GM19239 (cell line): ENCODE measurements at regions not wholly inside any gene's neighbourhood (a gene's known extent, or its start where the extent isn't known, plus 50 kb on each side); places are given as distances from the start of the nearest gene placed in this dataset.

Source experiments
- DNase-seq: peaks from one replicate; pipeline ENCODE4 v3.0.0; 2011; ENCODE audit warnings: low spot score; ENCODE audit not compliant: insufficient read length
- FAIRE-seq: peaks from 2 replicates; lab custom pipeline; 2011; peaks lifted over from hg19 to GRCh38; lab: Jason Lieb, UNC

GRCh38 chr7:25858525-25859411, 293.2 kb upstream of the NFE2L3 start:
- no peak for DNase-seq
- FAIRE-seq: no peak

- no peak for FAIRE-seq
- DNase-seq: no peak
These were observed 292.4 kb upstream of the NFE2L3 start for GRCh38 chr7:25859412-25860274.

DNA sequence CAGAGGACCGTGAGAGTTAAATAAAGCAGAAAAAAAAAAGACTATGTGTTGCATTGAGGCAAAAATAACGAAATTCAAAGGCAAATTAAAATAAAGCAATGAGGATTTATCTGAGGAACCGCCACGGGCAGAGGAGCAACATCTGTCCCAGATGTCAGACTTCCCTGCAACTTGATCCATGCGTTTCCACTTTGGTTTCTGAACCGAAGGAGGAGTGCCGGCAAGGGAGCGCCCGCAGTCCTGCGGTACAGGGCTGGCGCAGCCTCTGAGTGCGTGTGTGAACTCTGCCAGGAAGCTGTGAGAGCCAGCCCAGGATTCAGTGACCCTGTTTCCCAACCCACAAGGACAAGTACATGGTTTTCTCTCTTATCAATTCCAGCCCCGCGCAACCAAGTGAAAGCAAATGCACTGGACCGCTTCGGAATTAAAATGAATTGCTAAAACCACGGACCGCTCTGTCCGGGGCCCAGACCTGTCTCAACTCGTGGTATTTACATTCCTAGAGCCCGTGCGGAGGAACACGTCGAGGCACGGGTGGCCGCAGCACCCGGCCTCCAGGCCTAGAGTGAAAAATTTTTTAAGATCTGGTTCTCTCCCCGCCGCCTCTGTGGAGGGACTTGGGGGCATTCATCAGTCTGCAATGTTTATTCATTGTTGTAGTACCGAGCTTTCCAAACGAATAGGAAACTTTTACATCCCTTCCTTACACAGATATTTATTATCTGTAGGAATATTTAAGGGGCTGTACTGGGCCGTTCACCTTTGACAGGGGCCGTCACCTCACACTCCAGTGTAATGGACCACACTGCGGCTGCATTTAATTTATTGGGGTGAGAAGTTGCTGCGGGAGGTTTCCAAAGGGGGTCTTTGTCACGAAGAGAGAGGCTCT, 291.5 kb upstream of the NFE2L3 start:
- FAIRE-seq (no peak), DNase-seq (no peak)

DNA sequence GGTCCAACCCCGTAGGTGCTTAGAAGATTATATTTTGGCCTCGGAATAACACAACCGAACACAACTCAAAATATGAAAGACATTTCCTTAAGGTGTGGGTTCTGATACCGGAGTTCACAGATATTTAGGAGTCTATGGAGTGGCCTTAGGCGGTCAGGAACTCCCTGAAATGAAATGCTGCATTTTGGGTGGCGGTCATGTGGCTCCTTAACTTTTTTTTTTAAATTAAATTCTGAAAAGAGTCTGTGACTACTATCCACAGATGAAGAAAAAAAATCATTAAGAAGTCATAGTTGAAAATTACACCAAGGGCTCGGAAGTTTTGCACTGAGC, 290.9 kb upstream of the NFE2L3 start:
- FAIRE-seq: no peak
- DNase-seq: no peak

DNA sequence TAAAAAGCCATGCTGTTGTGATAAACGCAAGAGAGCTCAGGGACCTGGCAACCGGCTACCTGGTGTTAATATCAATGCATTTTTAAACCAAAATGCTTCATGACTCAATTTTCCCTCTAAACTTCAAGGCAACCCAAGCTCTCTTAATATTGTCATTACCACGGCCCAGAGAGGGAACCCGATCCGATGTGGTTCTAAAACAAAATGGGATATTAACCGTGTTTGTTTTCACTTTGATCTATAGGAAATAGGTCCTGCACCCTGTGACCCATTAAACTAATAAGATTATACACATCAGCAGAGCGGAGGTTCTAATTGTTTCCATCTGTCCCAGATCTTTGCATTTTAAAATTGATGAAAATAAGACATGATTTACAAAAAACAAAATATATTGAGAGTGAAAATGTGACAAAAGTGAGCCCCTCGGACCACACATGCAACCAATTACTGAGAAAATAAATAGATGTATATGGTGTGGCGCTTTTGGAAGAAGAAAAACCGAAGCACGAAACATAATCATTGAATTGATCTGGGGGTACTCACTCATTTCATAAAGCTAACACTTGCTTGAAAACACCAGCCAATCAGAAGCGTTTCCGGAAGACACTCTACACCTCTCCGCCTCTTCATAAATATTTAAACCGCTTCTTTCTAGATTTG, 290.3 kb upstream of the NFE2L3 start:
- DNase-seq (no peak), FAIRE-seq (no peak)

- DNase-seq (peak; percentile 48), FAIRE-seq (peak; percentile 96)
These were observed 289.6 kb upstream of the NFE2L3 start for GRCh38 chr7:25862261-25863004.

DNA sequence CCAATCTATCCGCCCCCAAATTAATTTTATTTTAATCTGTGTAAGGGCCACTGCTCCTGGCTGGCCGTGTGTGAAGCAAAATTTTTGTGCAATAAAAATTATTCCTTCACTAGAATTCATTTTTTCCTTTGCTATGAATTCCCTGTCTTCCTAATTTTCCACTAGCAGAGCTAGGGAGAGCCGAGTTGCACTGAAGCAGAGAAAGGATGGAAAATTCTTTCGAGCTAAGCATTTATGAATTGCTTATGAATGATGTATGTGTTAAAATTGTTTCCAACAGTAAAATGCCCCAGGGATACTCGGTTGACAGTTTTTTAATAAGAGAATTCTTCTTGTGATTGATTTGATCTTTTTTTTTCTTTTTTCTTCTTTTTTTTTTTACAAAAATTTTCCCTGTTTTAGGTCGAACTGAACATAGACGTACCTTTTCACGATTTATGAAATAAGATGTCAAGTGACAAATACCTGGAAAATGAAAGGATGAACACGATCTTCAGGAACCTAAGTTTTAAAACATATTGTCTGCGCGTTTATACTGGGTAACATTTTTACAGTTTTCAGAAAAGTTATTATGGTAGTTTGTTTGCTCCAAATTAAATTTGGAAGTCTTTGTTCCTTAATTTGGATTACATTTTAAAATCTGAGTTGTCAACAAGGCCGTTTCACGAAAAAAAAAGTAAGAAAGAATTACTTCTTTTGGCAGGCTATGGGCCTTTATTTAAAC, 288.8 kb upstream of the NFE2L3 start:
- FAIRE-seq (peak; percentile 71), DNase-seq (no peak)

GRCh38 chr7:25863729-25864110, 288.3 kb upstream of the NFE2L3 start:
- FAIRE-seq (no peak), DNase-seq (no peak)

DNA sequence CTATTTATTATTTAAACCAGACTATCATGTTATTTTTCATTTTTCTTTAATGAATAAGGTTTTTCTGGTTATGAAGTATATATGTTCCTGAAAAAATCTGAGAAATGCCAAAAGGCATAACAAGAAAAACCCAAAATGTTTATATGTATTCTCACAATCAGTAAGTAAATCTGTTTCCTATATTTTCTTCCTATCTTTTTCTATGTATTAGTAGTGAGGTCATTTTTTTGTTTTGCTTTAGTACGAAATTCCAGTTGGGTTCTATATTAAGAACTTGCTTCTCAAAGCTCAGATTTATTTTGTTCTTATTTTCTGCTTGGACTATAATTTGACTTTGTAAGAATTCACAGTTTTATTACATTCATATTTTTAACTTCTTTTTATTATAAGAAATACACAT, 287.5 kb upstream of the NFE2L3 start:
- FAIRE-seq (no peak), DNase-seq (no peak)

DNA sequence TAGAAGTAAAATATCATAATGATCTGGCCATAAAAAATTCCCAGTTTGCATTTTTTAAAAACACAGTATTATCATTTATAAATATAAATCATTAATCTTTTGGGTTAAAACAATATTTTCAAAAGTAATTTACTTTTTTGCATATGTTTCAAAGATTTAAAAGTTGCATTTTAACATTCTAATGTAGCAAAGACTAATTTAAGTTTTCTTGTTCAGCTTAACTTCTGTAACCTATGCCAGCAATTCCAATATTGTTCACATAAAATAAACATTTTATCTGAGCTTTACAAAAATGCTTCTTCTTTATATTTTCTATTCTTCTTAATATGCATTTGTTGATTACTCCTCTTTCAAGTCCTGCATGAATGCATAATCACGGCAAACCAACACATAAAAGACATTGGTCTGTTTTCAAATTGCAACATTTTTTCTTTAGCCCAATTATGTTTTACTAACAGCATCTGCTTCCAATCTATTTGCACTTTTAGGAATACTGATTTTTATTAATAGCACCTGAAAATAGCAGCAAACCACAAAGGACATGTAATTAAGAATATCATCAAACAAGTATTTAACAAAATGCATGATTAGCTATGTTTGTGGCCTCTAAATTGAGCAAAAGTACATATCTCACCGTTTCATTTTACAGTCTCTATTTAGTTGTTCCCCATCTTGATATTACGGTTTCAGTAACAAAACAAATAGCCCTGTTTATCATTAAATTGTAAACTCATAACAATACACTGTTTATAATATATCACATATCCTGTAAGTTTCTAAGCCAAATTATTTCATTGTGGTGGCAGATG, 286.9 kb upstream of the NFE2L3 start:
- FAIRE-seq: no peak
- DNase-seq: no peak

DNA sequence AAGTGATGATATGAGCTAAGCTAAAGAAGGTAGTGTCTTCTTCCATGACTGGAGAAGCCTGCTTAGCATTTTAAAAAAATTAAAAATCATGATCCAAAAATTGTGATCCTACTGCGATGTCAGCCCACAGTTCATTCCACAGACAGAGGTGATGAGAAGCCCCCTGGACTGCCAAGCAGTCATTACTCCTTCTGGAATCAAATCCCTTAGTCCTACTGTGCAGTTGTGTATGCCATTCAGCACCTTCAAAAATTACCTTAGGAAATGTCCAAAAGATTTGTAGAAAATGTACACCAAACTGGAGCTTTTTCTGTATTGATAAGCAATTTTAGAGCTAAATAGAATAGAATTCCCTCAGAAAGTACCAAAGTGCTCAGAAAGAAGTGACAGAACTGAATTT, 283.5 kb upstream of the NFE2L3 start:
- FAIRE-seq (no peak), DNase-seq (no peak)

DNA sequence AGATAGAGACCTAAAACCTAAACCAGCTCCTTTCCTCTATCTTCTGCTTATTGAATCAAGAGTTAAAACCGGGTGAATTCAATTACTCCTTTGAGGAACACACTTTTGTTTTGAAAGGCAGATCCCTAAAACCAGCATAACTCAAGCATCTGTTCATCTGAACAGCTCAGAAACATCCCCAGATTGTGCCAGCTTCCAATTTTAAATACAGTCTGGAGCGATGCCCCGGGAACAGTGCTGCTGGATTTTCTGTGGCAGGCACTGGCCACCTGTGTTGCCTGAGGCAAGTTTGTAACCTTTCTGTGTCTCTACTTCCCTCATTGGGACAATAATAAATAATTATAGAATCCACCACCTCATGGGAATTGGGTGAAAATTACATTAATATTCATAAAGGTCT, 281.4 kb upstream of the NFE2L3 start:
- no peak for FAIRE-seq
- DNase-seq: no peak

- DNase-seq (no peak), FAIRE-seq (no peak)
These were observed 275.9 kb upstream of the NFE2L3 start for GRCh38 chr7:25876092-25876491.

DNA sequence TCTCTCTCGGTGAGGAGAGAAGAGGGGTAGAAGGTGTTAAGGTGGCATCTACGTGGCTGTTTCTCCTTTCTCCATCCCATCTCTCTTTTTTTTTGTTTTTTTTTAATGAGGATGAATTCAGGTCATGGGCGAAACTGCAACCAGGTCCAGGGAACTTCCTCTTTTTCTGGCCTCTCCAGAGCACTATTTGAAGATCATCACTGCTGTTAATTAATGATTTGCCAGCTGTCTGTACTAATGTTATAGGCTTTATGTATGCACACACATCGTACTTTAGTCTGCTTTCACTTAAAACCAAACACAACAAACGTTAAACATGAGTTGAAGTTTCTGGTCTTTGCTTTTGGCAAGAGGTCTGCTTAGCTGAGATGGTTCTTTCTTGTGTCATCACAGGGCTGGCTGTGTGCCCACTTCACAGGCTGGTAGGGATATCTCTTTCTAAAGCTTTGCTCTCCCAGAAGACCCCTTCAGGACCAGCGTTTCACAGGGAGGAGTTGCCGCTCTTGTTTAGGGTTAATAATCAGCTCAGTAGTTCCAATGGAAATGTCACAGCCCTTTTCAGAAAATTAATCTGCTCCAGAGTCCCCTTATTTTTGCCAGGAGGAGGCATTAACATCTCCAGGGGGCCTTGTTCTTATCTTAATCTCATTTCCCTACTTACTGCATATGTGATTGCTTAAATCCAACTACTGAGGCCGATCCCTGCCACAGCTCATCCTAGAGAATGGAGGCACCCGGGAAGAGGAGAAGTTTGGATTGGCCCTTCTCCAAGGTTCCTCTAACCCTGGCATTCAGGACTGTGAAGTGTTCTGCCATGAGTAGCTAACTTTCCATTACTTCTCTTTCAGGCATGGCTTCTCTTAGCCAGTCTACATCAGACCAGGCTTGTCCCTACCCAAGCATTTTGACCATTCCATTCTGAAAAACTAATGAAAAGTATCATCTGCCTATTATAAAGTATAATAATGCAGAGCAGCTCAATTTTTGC, 273.9 kb upstream of the NFE2L3 start:
- FAIRE-seq (peak; percentile 84), DNase-seq (no peak)

DNA sequence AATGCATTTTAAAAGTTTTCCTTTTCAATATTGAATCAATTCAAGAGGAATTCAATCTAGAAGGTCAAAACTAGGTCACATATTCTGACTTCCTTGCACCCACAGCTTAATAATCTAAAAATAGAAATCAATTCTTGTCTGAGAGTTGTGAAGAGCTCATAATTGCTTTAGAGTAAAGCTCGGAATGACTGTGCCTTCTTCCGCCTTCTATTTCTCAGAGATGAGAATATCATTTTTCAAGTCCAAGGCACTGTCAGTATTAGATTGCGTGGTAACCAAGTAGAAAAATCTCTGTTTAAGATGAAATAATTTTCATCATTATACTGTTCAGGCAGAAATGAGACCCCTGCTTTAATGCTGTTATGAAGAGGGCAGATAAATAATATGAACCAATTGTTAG, 272.2 kb upstream of the NFE2L3 start:
- DNase-seq (no peak), FAIRE-seq (no peak)

DNA sequence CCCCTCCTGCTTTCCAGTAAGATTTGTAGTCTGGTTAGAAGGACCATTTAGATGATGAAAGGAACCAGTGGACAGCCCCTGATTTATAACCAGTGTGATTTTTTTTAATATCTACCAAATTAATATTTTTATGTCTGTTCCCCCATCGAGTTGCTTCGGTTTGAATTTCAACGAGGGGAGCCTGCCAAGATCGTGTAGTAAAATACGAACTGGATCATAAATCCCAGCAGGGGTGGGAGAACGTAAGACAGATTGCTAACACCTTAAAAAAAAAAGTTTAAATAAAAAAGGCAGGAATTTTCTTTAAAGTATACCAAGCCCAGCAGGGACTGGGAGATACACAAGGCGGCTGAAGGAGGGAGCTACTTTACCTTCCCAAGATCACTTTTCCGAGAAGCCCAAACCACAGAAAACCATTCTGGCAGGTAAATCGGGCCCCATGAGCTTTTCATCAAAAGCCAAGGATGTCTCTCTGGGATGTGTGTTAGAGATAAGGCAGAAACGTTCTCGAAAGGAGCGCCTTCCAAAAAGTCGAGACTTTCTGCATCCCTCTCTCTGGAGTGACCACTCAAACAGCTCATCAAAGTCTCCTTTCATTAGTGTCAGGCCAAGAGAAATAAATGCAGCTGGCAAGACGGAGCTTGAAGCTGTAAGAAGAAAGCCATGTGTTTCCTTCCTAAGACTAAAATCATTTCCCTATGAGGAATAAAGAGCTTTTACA, 270.5 kb upstream of the NFE2L3 start:
- DNase-seq: no peak
- FAIRE-seq: no peak
